ENCODE measurements at regions not wholly inside any gene's neighbourhood (a gene's known extent, or its start where the extent isn't known, plus 50 kb on each side); places are given as distances from the start of the nearest gene placed in this dataset.

- TF ChIP-seq POLR2AphosphoS5 (IDR thresholded peaks at IDR 0.05; ENCODE audit: low read depth, low read length) (no peak), CTCF (IDR thresholded peaks at IDR 0.05) (no peak)
Observed at GRCh38 chr1:100657876-100658715, 61.4 kb upstream of the VCAM1 start.

All from Panc1 (cell line).